ENCODE measurements at regions not wholly inside any gene's neighbourhood (a gene's known extent, or its start where the extent isn't known, plus 50 kb on each side); places are given as distances from the start of the nearest gene placed in this dataset.

- no peak for TF ChIP-seq ZNF274 (IDR thresholded peaks at IDR 0.05; ENCODE audit: low read depth, low read length)
- TF ChIP-seq SUZ12 (IDR thresholded peaks at IDR 0.05; ENCODE audit: extremely low read depth, insufficient read depth, insufficient read length): no peak
These were observed 282.1 kb upstream of the PRDM1 start for GRCh38 chr6:105804000-105804399.
